ENCODE measurements at regions not wholly inside any gene's neighbourhood (a gene's known extent, or its start where the extent isn't known, plus 50 kb on each side); places are given as distances from the start of the nearest gene placed in this dataset.

DNA sequence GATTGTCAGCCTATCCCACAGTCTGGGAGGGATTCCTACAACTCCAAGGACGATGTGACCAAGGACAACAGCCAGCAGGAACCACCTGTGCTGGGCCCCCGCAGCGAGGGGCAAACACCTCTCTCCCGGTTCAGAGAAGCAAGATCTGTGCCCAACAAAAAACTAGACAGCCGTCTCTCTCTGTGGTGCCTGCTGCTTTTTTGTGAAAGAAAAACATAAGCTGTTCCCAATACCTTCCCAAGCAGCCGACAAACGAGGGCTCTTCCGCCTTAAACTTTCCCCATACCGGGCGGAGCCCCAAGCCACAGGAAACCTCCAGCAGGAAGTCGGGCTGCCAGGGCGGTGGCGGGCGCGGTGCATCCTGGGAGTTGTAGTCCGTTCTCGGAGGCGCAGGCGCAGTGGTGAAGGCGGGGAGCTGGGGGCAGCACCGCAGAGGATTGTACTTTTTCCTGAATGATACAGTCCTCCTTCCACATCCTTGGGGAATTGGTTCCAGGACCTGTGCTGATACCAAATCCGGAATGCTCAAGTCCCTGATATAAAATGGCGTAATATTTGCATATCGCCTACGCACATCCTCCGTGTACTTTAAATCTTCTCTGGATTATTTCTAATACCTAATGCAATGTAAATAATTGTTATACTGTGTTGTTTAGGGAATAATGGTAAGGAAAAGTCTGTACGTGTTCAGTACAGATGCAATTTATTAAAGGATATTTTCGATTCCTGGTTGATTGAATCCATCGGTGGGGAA is 63.1 kb upstream of the IRF2 start (continued):
- TF ChIP-seq HNRNPLL (IDR thresholded peaks at IDR 0.05; ENCODE audit: low read depth, low read length, poor library complexity, severe bottlenecking): peak; percentile 49
- TF ChIP-seq KDM3A (CRISPR knock-in tag; IDR thresholded peaks at IDR 0.05; ENCODE audit: low read depth): no peak
- peak; percentile 13; the same call in 1 of the 2 replicates for TF ChIP-seq FOSL2 (CRISPR knock-in tag; IDR thresholded peaks at IDR 0.05)
- TF ChIP-seq YEATS4 (CRISPR knock-in tag; IDR thresholded peaks at IDR 0.05; ENCODE audit: borderline replicate concordance): 0 out of 2 replicates have a peak, but pooled peaks have one; percentile 50
- TF ChIP-seq ZMYM3 (CRISPR knock-in tag; IDR thresholded peaks at IDR 0.05): peak; percentile 46; the same call in 1 of the 2 replicates
- TF ChIP-seq ZNF768 (CRISPR knock-in tag; IDR thresholded peaks at IDR 0.05): no peak
- TF ChIP-seq ZNF230 (CRISPR knock-in tag; IDR thresholded peaks at IDR 0.05): peak; percentile 46; the same call in 1 of the 2 replicates
- 0 out of 2 replicates have a peak, but pooled peaks have one; percentile 53 for TF ChIP-seq ZNF674 (CRISPR knock-in tag; IDR thresholded peaks at IDR 0.05; ENCODE audit: low read depth)
- 0 out of 2 replicates have a peak, but pooled peaks have one; percentile 10 for TF ChIP-seq ZNF414 (CRISPR knock-in tag; IDR thresholded peaks at IDR 0.05)
- peak in 1 of 2 experiments; percentile 28; a peak in 2 of 4 replicates for TF ChIP-seq KLF16 (CRISPR knock-in tag; IDR thresholded peaks at IDR 0.05)
- peak; percentile 68; the same call in 1 of the 2 replicates for TF ChIP-seq TBX2 (CRISPR knock-in tag; IDR thresholded peaks at IDR 0.05; ENCODE audit: borderline replicate concordance)
- peak; percentile 3; the same call in 1 of the 2 replicates for TF ChIP-seq STAG1 (CRISPR knock-in tag; IDR thresholded peaks at IDR 0.05)
- TF ChIP-seq KLF12 (CRISPR knock-in tag; IDR thresholded peaks at IDR 0.05; ENCODE audit: borderline replicate concordance): peak; percentile 99
- peak; percentile 66; the same call in 1 of the 2 replicates for TF ChIP-seq ZNF788 (CRISPR knock-in tag; IDR thresholded peaks at IDR 0.05; ENCODE audit: borderline replicate concordance)
- TF ChIP-seq GATAD1 (CRISPR knock-in tag; IDR thresholded peaks at IDR 0.05): peak; percentile 75
- no peak for TF ChIP-seq ZNF780A (CRISPR knock-in tag; IDR thresholded peaks at IDR 0.05)
- peak; percentile 13; the same call in 1 of the 2 replicates for TF ChIP-seq RXRB (CRISPR knock-in tag; IDR thresholded peaks at IDR 0.05; ENCODE audit: borderline replicate concordance)
- TF ChIP-seq ZNF143 (CRISPR knock-in tag; IDR thresholded peaks at IDR 0.05): peak; percentile 95
- no peak for TF ChIP-seq ARNT2 (CRISPR knock-in tag; IDR thresholded peaks at IDR 0.05; ENCODE audit: low read depth)
- peak in 1 of 2 experiments; percentile 38; a peak in 2 of 4 replicates for TF ChIP-seq EP300 (IDR thresholded peaks at IDR 0.05; ENCODE audit: low read depth in 2 of 2, low read length in 2 of 2)
- no peak for TF ChIP-seq EP300 (CRISPR knock-in tag; IDR thresholded peaks at IDR 0.05; ENCODE audit: borderline replicate concordance)
- TF ChIP-seq NR2C2 (CRISPR knock-in tag; IDR thresholded peaks at IDR 0.05; ENCODE audit: borderline replicate concordance): peak; percentile 78; the same call in 1 of the 2 replicates
- peak; percentile 70; the same call in 1 of the 2 replicates for TF ChIP-seq SPEN (CRISPR knock-in tag; IDR thresholded peaks at IDR 0.05; ENCODE audit: low read depth)
- TF ChIP-seq JUN (CRISPR knock-in tag; IDR thresholded peaks at IDR 0.05): no peak
- TF ChIP-seq ZNF883 (CRISPR knock-in tag; IDR thresholded peaks at IDR 0.05; ENCODE audit: not compliant biosample characterization): peak; percentile 15
- 0 out of 2 replicates have a peak, but pooled peaks have one; percentile 34 for TF ChIP-seq ZNF292 (CRISPR knock-in tag; IDR thresholded peaks at IDR 0.05; ENCODE audit: borderline replicate concordance, low read depth)
- peak; percentile 60; the same call in 1 of the 2 replicates for TF ChIP-seq PHF20 (CRISPR knock-in tag; IDR thresholded peaks at IDR 0.05)
- no peak; the same call in 1 of the 2 replicates for TF ChIP-seq NR2F2 (IDR thresholded peaks at IDR 0.05; ENCODE audit: borderline replicate concordance, low read depth)
- TF ChIP-seq MXD3 (CRISPR knock-in tag; IDR thresholded peaks at IDR 0.05): no peak
- TF ChIP-seq, protein P1, sequence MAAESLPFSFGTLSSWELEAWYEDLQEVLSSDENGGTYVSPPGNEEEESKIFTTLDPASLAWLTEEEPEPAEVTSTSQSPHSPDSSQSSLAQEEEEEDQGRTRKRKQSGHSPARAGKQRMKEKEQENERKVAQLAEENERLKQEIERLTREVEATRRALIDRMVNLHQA (CRISPR knock-in tag; IDR thresholded peaks at IDR 0.05): no peak

All from HepG2 (cell line).